Stimulated activated CD4-positive, alpha-beta T cell treated with anti-CD3 and anti-CD28 coated beads, TNF-alpha, amount 100 ng/mL, for 4 hours (primary cell): ENCODE measurements at regions not wholly inside any gene's neighbourhood (a gene's known extent, or its start where the extent isn't known, plus 50 kb on each side); places are given as distances from the start of the nearest gene placed in this dataset.
"Not testable (repeated sequence)": the region's sequence is repeated elsewhere in the genome, so short reads cannot be mapped to it uniquely, and the experiment has no call there.

ENCODE experiments used
- DNase-seq, 3 experiments: peaks; one replicate each; pipeline ENCODE4 v3.0.0-alpha.2; 2020; ENCODE audit warnings: low read depth in 3 of 3

DNA sequence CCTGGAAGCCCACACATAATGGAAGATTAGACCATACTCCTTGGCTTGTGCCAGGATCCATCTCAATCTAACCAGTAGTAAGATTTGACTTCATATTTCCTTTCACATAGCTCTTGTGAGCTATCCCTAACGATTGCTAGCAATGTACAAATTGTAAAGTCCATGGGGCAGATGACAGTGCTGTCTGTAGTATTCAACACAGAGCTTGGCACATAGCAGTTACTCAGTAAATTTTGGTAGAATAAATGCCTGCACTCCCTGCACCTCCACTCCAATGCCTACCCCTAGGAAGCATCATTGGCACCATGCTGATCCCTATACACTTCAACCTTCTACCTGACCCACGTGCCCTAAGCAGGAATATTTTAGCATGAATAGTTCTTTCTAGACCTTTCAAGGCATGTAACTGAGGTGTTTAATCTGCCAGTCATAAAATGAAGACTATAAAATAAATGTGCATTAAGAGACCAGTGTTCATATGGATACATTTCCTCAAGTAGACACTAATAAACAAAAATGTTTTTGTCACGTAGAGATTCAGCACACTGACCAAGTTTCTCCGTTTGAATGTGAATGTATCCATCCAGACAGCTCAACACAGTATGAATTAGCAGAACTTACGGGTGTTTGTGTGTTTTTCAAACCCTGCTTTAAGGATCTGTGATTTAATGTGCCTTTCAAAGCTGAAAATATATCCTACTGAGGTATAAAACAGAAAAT is 98.8 kb downstream of the BMP4 start:
- no peak for DNase-seq

DNA sequence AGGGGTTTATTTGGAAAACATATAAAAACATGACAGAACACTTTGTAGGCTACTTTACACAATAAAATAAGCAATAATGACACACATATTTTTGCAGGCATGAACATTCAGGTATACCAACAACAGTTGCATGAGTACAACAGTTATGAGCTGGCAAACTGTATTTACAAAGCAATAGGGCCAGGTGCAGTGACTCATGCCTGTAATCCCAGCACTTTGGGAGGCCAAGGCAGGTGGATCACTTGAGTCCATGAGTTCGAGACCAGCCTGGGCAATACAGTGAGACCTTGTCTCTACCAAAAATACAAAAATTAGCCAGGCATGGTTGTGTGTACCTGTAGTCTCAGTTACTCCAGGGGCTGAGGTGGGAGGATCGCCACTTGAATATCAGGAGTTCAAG is 101.1 kb downstream of the BMP4 start:
- DNase-seq: no peak

DNA sequence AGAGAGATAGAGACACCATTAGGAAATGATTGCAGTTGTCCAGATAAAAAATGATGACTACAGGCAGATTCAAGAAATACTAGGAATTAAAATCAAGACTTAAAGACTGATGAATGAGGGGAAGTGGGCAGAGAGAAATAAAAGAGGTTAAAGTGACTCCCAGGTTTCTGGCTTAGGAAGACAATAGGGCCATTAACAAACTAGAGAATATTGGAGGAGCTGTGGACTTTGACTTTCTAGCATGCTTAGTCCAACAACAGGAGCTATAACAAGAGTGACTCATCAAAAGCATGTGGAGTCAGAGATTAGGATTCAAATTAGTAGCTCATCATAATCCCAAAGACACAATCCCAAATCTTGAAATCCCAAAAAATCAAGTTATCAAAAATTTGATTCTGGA is 101.5 kb downstream of the BMP4 start:
- no peak for DNase-seq

DNA sequence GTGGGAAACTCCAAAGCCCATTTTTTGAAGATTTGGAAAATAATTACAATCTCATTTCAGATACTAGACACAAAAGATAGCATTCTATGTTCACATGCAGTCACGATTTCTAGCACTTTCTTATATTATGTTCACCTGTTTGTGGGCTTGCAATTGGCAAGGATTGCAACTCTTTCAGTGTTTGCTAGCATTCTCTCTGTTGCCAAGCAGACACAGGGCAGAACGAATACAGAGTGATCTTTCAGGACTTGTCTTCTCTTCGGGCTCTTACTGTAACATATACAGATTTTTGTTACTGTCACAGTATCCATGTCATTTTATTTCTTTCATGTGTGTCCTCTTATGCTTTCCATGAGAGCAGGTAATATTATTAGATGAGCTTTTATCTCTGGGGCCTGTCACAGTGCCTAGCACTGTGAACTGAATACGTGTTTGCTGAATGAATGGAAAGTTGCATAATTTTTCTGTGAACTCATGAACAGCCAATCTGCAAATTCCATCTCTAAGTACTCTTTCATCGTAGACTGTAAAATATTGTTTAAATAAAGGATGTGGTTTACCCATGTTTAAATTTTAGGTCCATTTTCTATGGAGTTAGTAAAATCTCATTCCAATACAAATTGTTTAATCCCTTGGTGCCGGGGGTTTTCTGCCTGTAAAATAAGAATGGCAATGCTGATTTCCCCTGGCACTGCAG is 105.1 kb downstream of the BMP4 start:
- no peak for DNase-seq

DNA sequence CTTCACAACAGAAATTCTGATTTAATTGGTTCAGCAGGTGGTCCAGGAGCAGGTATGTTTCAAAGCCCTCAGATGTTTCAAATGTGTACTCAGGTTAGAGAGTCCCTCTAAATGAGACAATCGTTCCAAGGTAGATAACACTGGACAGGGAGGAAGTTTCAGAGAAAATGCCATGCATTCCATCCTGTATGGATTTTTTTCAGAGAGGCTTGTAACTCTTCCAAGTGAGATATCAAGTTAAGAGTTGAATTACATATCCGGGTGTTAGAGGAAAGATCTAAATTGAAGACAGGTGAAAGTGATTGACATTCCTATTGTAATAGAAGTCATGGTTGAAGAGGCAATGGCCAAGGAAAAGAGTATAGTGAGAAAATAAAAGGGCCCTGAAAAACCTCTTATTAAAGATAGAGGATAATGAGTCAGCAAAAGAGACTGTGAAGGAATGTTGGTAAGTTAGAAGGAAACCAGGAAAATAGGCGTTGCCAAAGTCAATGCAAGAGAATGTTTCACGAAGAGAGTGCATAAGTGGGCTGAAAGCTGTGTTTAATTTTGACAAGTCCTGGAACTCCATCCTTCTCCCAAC is 105.8 kb downstream of the BMP4 start:
- no peak for DNase-seq

GRCh38 chr14:53849549-53849948 is 107.1 kb downstream of the BMP4 start:
- DNase-seq: no peak

GRCh38 chr14:53848854-53849253 is 107.8 kb downstream of the BMP4 start:
- DNase-seq: no peak

- no peak for DNase-seq
Observed at GRCh38 chr14:53847881-53848280, 108.7 kb downstream of the BMP4 start.

DNA sequence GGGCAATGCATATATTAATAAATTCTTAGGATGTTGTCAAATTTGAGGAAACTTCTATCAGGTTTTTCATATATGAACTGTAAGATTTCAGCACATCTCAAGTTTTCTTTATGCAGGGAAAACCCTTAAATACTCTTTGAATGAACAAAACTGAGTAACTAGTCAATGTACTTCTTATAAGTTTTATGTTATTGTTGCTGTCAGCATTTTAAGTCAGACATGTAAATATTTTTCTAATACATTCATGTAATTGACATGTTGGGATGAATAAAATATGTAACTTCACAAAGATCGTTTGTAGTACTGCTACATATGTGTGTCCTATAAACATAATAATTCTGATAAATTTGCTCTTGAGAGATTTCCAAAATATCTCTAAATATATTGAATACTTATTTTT is 109.6 kb downstream of the BMP4 start:
- no peak for DNase-seq

GRCh38 chr14:53845813-53846693 is 110.6 kb downstream of the BMP4 start:
- DNase-seq: no peak

DNA sequence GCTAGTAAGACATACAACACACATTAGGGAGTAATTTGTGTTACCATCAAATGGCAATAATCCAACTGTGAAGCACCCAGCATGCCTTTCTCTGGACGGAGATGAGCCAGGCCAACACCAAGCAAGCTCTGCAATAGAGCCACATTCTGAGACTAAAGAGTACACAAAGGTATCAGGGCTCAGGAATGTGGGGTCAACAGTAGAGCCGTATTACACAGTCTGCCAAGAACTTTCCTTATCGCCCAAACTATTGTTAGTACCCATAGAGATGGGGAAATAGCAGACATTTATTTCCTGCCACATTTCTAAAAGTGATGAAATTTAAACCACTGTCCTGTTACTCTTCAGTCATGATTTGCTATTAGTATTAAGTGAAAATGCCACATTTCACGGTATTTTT is 113.7 kb downstream of the BMP4 start:
- DNase-seq: no peak

DNA sequence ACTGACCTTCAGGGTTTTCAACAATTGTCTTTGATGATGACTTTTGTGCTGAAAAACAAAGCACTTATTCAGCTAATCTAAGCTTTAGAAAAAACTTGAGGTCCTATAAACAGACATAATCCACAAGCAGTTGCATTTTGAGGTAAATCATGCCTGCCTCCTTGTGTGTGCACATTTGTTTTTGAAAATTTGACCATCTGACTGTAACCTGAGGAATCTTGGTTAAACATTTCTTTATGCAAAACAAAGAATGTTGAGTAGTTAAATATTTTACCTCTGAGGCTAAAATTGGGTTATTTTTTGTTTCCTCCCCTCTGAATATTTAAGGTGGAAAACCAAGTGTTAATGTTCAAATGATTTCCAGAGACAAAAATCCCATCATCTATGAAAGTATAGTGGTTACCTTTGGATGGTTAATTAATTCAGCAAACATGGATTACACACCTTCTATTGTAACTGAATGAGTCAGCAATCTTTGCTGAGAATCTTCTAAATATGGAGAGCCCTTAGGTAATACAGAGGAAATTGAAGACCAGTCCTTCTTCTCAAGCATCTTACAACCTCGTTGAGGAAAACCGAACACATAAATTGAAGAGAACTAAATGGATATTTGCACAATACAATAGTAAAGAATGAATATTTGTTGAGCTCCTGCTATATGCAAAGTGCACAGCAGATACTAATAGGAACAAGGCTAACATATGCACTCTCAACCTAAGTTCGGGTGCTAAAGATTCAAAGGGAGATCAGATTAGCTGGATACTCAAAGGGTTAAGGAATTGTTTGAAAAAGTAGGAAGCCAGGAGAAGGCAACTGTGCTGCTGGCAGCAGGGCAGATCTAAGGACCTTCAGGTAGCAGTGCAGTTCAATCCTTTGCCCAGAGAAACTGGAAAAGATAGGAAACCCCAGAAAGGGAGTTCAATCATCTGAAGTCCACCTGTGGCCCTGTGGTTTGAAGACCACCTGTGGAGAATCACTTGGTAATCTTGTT is 115.2 kb downstream of the BMP4 start:
- DNase-seq: no peak

DNA sequence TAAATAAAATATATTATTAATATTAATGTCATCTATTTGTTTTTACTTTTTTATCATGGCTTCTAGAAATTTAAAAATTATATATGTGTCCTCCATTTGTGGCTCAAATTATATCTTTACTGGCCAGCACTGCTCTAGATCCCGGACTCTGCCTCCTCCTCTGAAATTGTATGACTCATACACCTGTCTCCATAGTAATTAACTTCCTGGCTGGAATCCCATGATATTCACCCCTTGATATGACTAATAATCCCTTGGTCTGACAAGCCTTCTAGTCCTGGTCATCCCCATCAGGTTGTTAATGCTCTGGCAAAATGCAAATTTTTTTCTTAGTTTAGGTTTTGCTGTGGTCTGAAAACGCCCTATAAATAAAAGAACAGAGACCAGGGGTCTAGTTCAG is 116.2 kb downstream of the BMP4 start:
- DNase-seq: no peak

- no peak for DNase-seq
Observed at GRCh38 chr14:53838374-53838773, 118.3 kb downstream of the BMP4 start.

GRCh38 chr14:53837656-53838055 is 119.0 kb downstream of the BMP4 start:
- DNase-seq: not testable (repeated sequence)

DNA sequence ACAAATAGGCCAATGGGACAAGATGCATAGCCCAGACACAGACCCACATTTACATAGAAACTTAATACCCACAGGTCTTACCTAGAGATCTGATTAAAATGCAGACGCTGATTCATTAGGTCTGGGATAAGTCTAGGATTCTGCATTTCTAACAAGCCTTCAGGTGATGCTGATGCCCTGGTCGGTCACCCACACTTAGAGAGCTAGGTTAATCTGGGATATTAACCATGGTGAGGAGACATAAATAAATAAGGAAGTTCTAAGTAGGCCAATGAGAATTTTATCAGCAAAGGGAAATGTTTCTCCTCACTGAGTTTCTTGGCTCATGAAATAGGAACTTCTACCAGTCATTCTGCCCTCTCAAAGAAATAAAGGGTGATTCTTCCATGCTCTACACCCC is 120.1 kb downstream of the BMP4 start:
- DNase-seq: no peak

GRCh38 chr14:53828820-53829219 is 127.8 kb downstream of the BMP4 start:
- DNase-seq: no peak

DNA sequence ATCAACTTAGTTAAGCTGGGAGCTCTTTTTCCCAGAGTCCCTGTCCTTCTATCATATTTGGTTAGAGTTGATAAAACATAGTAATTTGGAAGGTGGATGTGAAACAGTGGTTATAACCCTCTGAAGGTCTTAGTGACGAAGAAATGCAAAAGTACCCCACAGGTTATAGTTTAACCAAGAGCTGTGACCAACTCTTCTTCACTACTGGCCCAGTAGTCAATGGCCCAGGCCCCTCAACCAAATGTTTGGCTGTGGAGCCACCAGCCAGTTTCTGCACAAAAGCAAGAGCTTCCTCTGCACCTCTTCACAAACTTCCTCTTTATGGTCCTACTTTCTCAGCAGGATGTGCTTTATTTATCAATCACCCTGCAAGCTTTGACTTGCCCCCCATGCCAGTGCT is 132.6 kb downstream of the BMP4 start:
- DNase-seq: no peak

DNA sequence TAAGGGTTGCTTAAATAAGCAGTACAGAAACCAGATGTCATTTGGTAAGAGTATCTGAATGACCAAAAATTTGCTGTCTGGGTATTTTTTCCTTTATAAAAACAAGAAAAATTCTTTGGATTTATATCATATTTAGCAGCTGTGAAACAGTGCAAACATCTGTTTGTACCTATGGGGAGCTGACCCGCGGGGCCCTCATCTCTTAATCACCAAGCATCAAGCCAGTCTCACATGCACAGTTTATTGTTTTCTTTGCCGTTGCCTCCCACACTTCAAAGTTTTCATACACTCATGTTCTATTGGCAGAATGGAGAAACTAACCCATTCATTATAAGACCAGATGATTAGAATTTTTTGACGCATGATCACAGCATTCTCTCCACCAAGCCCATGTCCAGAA is 142.2 kb downstream of the BMP4 start:
- DNase-seq: no peak

- no peak for DNase-seq
Observed at GRCh38 chr14:53810221-53810620, 146.4 kb downstream of the BMP4 start.

- no peak for DNase-seq
Observed at GRCh38 chr14:53808042-53808441, 148.6 kb downstream of the BMP4 start.
